IMR-90 (cell line): ENCODE measurements at regions not wholly inside any gene's neighbourhood (a gene's known extent, or its start where the extent isn't known, plus 50 kb on each side); places are given as distances from the start of the nearest gene placed in this dataset.

Experiments
- ATAC-seq: fragments of 200-7000 bp; cut with Tn5 transposase; 2 replicates; pipeline ENCODE4 v1.9.1; 2020; ENCODE audit warnings: low read depth, mild to moderate bottlenecking, moderate library complexity
- BruUV-seq: library from RNA; stranded (reverse); fragments of 400-500 nt; replicated peaks from 2 replicates; lab custom pipeline; 2021; lab: Mats Ljungman, UMichigan
- CTCF ChIA-PET: fragments of 300-600 bp; formaldehyde crosslinking; extraction: SDS; loops from one replicate; lab custom pipeline; 2021; ENCODE audit warnings: antibody characterized with exemption; lab: Yijun Ruan, JAX
- POLR2A ChIA-PET: fragments of 300-600 bp; sonication (Branson Sonifier 250); formaldehyde crosslinking; loops from one replicate; lab custom pipeline; 2022; ENCODE audit warnings: antibody characterized with exemption; ENCODE audit not compliant: unreplicated experiment; lab: Charles Lee
- DNase-seq: peaks from one replicate; pipeline ENCODE4 v3.0.0; 2013
- H2AFZ ChIP-seq: replicated peaks from 2 replicates; pipeline ENCODE3; 2013; ENCODE audit warnings: low read length, mild to moderate bottlenecking; ENCODE audit not compliant: poor library complexity
- H2AK5ac ChIP-seq: 2 replicates; pipeline ENCODE4 v1.6.1; 2013; ENCODE audit warnings: low read depth, low read length, inconsistent platforms
- H2AK9ac ChIP-seq: replicated peaks from 2 replicates; pipeline ENCODE3; 2013; ENCODE audit warnings: mild to moderate bottlenecking, low read depth, low read length, moderate library complexity; ENCODE audit not compliant: poor library complexity
- H2BK120ac ChIP-seq: 2 replicates; pipeline ENCODE4 v1.6.1; 2013; ENCODE audit warnings: low read depth, low read length, inconsistent platforms
- H2BK15ac ChIP-seq: 3 replicates; pipeline ENCODE4 v1.6.1; 2013; ENCODE audit warnings: low read depth, low read length, inconsistent platforms
- H2BK20ac ChIP-seq: 2 replicates; pipeline ENCODE4 v1.6.1; 2013; ENCODE audit warnings: low read depth, mild to moderate bottlenecking, inconsistent platforms, low read length, moderate library complexity
- H2BK5ac ChIP-seq: 2 replicates; pipeline ENCODE4 v1.6.1; 2013; ENCODE audit warnings: mild to moderate bottlenecking, low read depth, low read length, inconsistent platforms; ENCODE audit not compliant: poor library complexity, severe bottlenecking
- H3K14ac ChIP-seq: replicated peaks from 2 replicates; pipeline ENCODE4 v1.6.1; 2013; ENCODE audit warnings: low read depth, low read length, inconsistent platforms
- H3K18ac ChIP-seq: 2 replicates; pipeline ENCODE4 v1.6.1; 2013; ENCODE audit warnings: low read depth, low read length, control low read depth
- H3K23ac ChIP-seq: 2 replicates; pipeline ENCODE4 v1.6.1; 2013; ENCODE audit warnings: low read depth, low read length, inconsistent platforms
- H3K27ac ChIP-seq: 2 replicates; pipeline ENCODE4 v1.5.1; 2013; ENCODE audit warnings: mild to moderate bottlenecking, control low read depth, low read length; ENCODE audit not compliant: insufficient read depth
- H3K27me3 ChIP-seq: 2 replicates; pipeline ENCODE4 v1.6.1; 2013; ENCODE audit warnings: low read length; ENCODE audit not compliant: control insufficient read depth, insufficient read depth
- H3K36me3 ChIP-seq: 2 replicates; pipeline ENCODE4 v1.6.1; 2013; ENCODE audit warnings: low read length, mixed read lengths; ENCODE audit not compliant: control insufficient read depth, insufficient read depth
- H3K4ac ChIP-seq: 2 replicates; pipeline ENCODE4 v1.6.1; 2013; ENCODE audit warnings: low read depth, low read length, inconsistent platforms
- H3K4me1 ChIP-seq: 2 replicates; pipeline ENCODE4 v1.6.1; 2013; ENCODE audit warnings: low read length, mixed read lengths; ENCODE audit not compliant: control insufficient read depth, insufficient read depth
- H3K4me2 ChIP-seq: 2 replicates; pipeline ENCODE4 v1.6.1; 2013; ENCODE audit warnings: low read depth, mild to moderate bottlenecking, control low read depth, low read length, moderate library complexity
- H3K4me3 ChIP-seq: 2 replicates; pipeline ENCODE4 v1.5.1; 2013; ENCODE audit warnings: low read depth, mild to moderate bottlenecking, control low read depth, low read length, moderate library complexity; ENCODE audit not compliant: insufficient read depth
- H3K56ac ChIP-seq: 2 replicates; pipeline ENCODE4 v1.6.1; 2013; ENCODE audit warnings: low read length, inconsistent platforms; ENCODE audit not compliant: insufficient read depth; ENCODE audit errors: extremely low read depth
- H3K79me1 ChIP-seq, 2 experiments: 2 replicates each; pipeline ENCODE4 v1.6.1; 2013; ENCODE audit warnings: low read length in 2 of 2, inconsistent platforms in 1 of 2, low read depth in 1 of 2
- H3K9ac ChIP-seq: 2 replicates; pipeline ENCODE4 v1.6.1; 2013; ENCODE audit warnings: low read depth, low read length, control low read depth
- H3K9me1 ChIP-seq: 2 replicates; pipeline ENCODE4 v1.6.1; 2013; ENCODE audit warnings: low read length, inconsistent platforms; ENCODE audit not compliant: insufficient read depth
- H3K9me3 ChIP-seq: 2 replicates; pipeline ENCODE4 v1.6.1; 2013; ENCODE audit warnings: low read length; ENCODE audit not compliant: control insufficient read depth, insufficient read depth
- H4K20me1 ChIP-seq: 2 replicates; pipeline ENCODE4 v1.6.1; 2013; ENCODE audit warnings: low read length, inconsistent platforms; ENCODE audit not compliant: insufficient read depth
- H4K5ac ChIP-seq: 2 replicates; pipeline ENCODE4 v1.6.1; 2013; ENCODE audit warnings: mild to moderate bottlenecking, low read depth, low read length, control low read depth
- H4K8ac ChIP-seq, 2 experiments: 2 replicates each; pipeline ENCODE4 v1.6.1; 2013; ENCODE audit warnings: low read depth in 2 of 2, low read length in 2 of 2, control low read depth in 1 of 2, inconsistent platforms in 1 of 2
- H4K91ac ChIP-seq: 2 replicates; pipeline ENCODE4 v1.6.1; 2013; ENCODE audit warnings: low read depth, low read length, inconsistent platforms; ENCODE audit not compliant: insufficient read depth
- BHLHE40 ChIP-seq: fragments of 150-350 bp; IDR thresholded peaks from 2 replicates; pipeline ENCODE4 v1.6.1; 2016; ENCODE audit warnings: mild to moderate bottlenecking, low read depth, low read length
- CEBPB ChIP-seq: IDR thresholded peaks from 2 replicates; pipeline ENCODE4 v1.6.1; 2012; ENCODE audit warnings: low read depth, low read length, improper control_type of control experiment
- CHD1 ChIP-seq: IDR thresholded peaks from 2 replicates; pipeline ENCODE4 v1.6.1; 2012; ENCODE audit warnings: low read depth, low read length, improper control_type of control experiment
- FOS ChIP-seq: fragments of 150-350 bp; IDR thresholded peaks from 2 replicates; pipeline ENCODE4 v1.6.1; 2016; ENCODE audit warnings: low read depth, low read length
- MAFK ChIP-seq: IDR thresholded peaks from 2 replicates; pipeline ENCODE4 v1.6.1; 2012; ENCODE audit warnings: low read depth, low read length, improper control_type of control experiment
- MAZ ChIP-seq: IDR thresholded peaks from 2 replicates; pipeline ENCODE4 v1.6.1; 2012; ENCODE audit warnings: low read depth, mild to moderate bottlenecking, low read length, improper control_type of control experiment, moderate library complexity, borderline replicate concordance
- MXI1 ChIP-seq: IDR thresholded peaks from 2 replicates; pipeline ENCODE4 v1.6.1; 2012; ENCODE audit warnings: low read depth, mild to moderate bottlenecking, low read length, moderate library complexity, borderline replicate concordance
- NFE2L2 ChIP-seq: fragments of 150-350 bp; IDR thresholded peaks from 2 replicates; pipeline ENCODE4 v1.6.1; 2016; ENCODE audit warnings: low read depth, mild to moderate bottlenecking, low read length
- POLR2A ChIP-seq: IDR thresholded peaks from 2 replicates; pipeline ENCODE4 v1.6.1; 2012; ENCODE audit warnings: mild to moderate bottlenecking, low read depth, low read length
- RAD21 ChIP-seq: IDR thresholded peaks from 2 replicates; pipeline ENCODE4 v1.6.1; 2012; ENCODE audit warnings: low read length, improper control_type of control experiment
- RCOR1 ChIP-seq: IDR thresholded peaks from 2 replicates; pipeline ENCODE4 v1.6.1; 2012; ENCODE audit warnings: mild to moderate bottlenecking, low read length, improper control_type of control experiment; ENCODE audit not compliant: insufficient replicate concordance
- RFX5 ChIP-seq: IDR thresholded peaks from 2 replicates; pipeline ENCODE4 v1.8.0; 2012; ENCODE audit warnings: low read depth, mild to moderate bottlenecking, low read length, moderate library complexity
- SMC3 ChIP-seq: fragments of 150-350 bp; IDR thresholded peaks from 2 replicates; pipeline ENCODE4 v1.6.1; 2016; ENCODE audit warnings: low read depth, mild to moderate bottlenecking, antibody characterized with exemption, low read length, moderate library complexity
- WGBS, 2 experiments: methylation state at CpG; one replicate each; pipeline versions ENCODE4 v1.1.5 to v1.1.7; 2013; ENCODE audit warnings: missing lambda C conversion rate in 2 of 2; ENCODE audit not compliant: insufficient read length in 1 of 2; ENCODE audit errors: extremely low coverage in 2 of 2; 5-methylcytosine and 5-hydroxymethylcytosine counted together
- dilution Hi-C: fragments of 300-500 bp; cut with HindIII; formaldehyde crosslinking; loops from one replicate; pipeline ENCODE4 v1.14.3; 2018; ENCODE audit warnings: low sequenced_read_pairs; ENCODE audit not compliant: unreplicated experiment
- in situ Hi-C: fragments of 300-500 bp; cut with MboI; formaldehyde crosslinking; loops from 3 replicates; pipeline ENCODE4 v1.14.3; 2019; ENCODE audit warnings: low sequenced_read_pairs, inconsistent platforms, mixed read lengths
- intact Hi-C: fragments of 100-400 bp; cut with micrococcal nuclease; formaldehyde crosslinking; loops from 2 replicates; pipeline ENCODE4 v1.10.0; 2022
- TF ChIP-seq, protein P1 (sequence below): fragments of 150-350 bp; IDR thresholded peaks from 2 replicates; pipeline ENCODE4 v1.6.1; 2017; ENCODE audit warnings: mild to moderate bottlenecking, antibody characterized with exemption, low read length, low read depth
- TF ChIP-seq, protein P2 (sequence below): conservative IDR thresholded peaks from 2 replicates; pipeline ENCODE4 v1.5.1; 2012; ENCODE audit warnings: mild to moderate bottlenecking, low read depth, low read length, improper control_type of control experiment
- TF ChIP-seq, protein P3 (sequence below): fragments of 150-350 bp; IDR thresholded peaks from 2 replicates; pipeline ENCODE4 v1.6.1; 2016; ENCODE audit warnings: low read depth, mild to moderate bottlenecking, low read length, moderate library complexity, borderline replicate concordance

DNA sequence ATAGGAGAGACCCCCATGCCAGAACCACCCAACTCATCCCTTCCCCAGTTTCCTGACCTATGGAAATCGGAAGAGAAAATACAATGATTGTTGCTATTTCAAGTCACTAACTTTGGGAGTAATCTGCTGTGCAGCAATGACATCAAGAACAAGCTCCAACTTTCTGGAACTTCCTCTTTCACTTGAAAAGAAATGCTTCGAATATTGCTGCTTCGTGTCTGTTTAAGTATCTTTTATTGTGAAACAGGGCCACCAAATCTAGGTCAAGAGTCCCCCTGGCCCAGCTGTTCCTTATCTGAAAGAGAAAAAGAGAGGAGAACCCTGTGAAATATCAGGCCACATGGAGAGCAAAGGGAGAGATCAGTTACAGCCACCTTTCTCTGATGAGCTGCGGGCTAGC is 59.4 kb upstream of the DNAH5 start:
- H3K14ac ChIP-seq: peak overlapping the region; percentile 77
- no peaks in the 10 kb centered on the region for H3K27me3 ChIP-seq
- peaks cover 10% of the 10 kb centered on the region for H3K36me3 ChIP-seq
- peak overlapping the region; percentile 95 for H2BK20ac ChIP-seq
- peaks cover 25% of the 10 kb centered on the region for H3K4me1 ChIP-seq
- dilution Hi-C loops: no loop called here
- H3K9ac ChIP-seq: no peak overlapping the region
- TF ChIP-seq POLR2A: no peak
- TF ChIP-seq RAD21: no peak
- TF ChIP-seq, protein P1, sequence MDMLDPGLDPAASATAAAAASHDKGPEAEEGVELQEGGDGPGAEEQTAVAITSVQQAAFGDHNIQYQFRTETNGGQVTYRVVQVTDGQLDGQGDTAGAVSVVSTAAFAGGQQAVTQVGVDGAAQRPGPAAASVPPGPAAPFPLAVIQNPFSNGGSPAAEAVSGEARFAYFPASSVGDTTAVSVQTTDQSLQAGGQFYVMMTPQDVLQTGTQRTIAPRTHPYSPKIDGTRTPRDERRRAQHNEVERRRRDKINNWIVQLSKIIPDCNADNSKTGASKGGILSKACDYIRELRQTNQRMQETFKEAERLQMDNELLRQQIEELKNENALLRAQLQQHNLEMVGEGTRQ: no peak
- no peak for TF ChIP-seq CEBPB
- no peak for TF ChIP-seq MAFK
- no peak for TF ChIP-seq SMC3
- TF ChIP-seq NFE2L2: no peak
- TF ChIP-seq BHLHE40: no peak
- TF ChIP-seq CHD1: no peak
- no peak for TF ChIP-seq FOS
- TF ChIP-seq RFX5: no peak
- TF ChIP-seq, protein P2, sequence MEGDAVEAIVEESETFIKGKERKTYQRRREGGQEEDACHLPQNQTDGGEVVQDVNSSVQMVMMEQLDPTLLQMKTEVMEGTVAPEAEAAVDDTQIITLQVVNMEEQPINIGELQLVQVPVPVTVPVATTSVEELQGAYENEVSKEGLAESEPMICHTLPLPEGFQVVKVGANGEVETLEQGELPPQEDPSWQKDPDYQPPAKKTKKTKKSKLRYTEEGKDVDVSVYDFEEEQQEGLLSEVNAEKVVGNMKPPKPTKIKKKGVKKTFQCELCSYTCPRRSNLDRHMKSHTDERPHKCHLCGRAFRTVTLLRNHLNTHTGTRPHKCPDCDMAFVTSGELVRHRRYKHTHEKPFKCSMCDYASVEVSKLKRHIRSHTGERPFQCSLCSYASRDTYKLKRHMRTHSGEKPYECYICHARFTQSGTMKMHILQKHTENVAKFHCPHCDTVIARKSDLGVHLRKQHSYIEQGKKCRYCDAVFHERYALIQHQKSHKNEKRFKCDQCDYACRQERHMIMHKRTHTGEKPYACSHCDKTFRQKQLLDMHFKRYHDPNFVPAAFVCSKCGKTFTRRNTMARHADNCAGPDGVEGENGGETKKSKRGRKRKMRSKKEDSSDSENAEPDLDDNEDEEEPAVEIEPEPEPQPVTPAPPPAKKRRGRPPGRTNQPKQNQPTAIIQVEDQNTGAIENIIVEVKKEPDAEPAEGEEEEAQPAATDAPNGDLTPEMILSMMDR: no peak
- TF ChIP-seq, protein P3, sequence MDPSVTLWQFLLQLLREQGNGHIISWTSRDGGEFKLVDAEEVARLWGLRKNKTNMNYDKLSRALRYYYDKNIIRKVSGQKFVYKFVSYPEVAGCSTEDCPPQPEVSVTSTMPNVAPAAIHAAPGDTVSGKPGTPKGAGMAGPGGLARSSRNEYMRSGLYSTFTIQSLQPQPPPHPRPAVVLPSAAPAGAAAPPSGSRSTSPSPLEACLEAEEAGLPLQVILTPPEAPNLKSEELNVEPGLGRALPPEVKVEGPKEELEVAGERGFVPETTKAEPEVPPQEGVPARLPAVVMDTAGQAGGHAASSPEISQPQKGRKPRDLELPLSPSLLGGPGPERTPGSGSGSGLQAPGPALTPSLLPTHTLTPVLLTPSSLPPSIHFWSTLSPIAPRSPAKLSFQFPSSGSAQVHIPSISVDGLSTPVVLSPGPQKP: no peak
- TF ChIP-seq MAZ: no peak
- no peak for TF ChIP-seq MXI1
- TF ChIP-seq RCOR1: no peak
- no peak overlapping the region for H3K4me2 ChIP-seq
- ChIA-PET CTCF (no interaction called here), POLR2A (interaction anchor here (1.1 kb wide), 1 partner anchor 141 kb away, joined by 3 read pairs; no protein-coding TSS in a partner anchor)
- H2BK15ac ChIP-seq: peak overlapping the region; percentile 98; the same call in 2 of the 3 replicates
- peaks cover 5% of the 10 kb centered on the region for H3K9me3 ChIP-seq
- H3K56ac ChIP-seq: no peak overlapping the region
- no peaks in the 10 kb centered on the region for H4K20me1 ChIP-seq
- H3K9me1 ChIP-seq: peaks cover 18% of the 10 kb centered on the region
- H3K18ac ChIP-seq: peak overlapping the region; percentile 67
- no peak overlapping the region for H3K4me3 ChIP-seq
- H3K27ac ChIP-seq: peak overlapping the region; percentile 23; the same call in 1 of the 2 replicates
- peak overlapping the region; percentile 56 to 95; a peak in 3 of 4 replicates for H4K8ac ChIP-seq
- ATAC-seq (no peak), DNase-seq (no peak)
- H2AFZ ChIP-seq: no peak overlapping the region
- H2BK120ac ChIP-seq: peak overlapping the region; percentile 97
- in situ Hi-C loops: no loop called here
- peak overlapping the region; percentile 88; the same call in 1 of the 2 replicates for H3K4ac ChIP-seq
- peak overlapping the region; percentile 91 for H2AK5ac ChIP-seq
- H2BK5ac ChIP-seq: no peak overlapping the region
- 79% methylated on average over 2 of the region's 4 CpGs; no CpG with 5 or more reads in 1 of the 2 experiments for WGBS, 2 experiments
- peak overlapping the region; percentile 50 for H4K91ac ChIP-seq
- BruUV-seq: no TSS peak
- H3K23ac ChIP-seq: peak overlapping the region; percentile 4; the same call in 1 of the 2 replicates
- H4K5ac ChIP-seq: peak overlapping the region; percentile 49
- intact Hi-C loops: no loop called here
- H2AK9ac ChIP-seq: no peak overlapping the region
- H3K79me1 ChIP-seq: peaks cover 50 to 77% of the 10 kb centered on the region in 2 experiments
